Gastrocnemius medialis (tissue), 4 donors: ENCODE measurements at regions not wholly inside any gene's neighbourhood (a gene's known extent, or its start where the extent isn't known, plus 50 kb on each side); places are given as distances from the start of the nearest gene placed in this dataset.

Experiments used
- POLR2A ChIP-seq, 2 donors: fragments of 450-650 bp; IDR thresholded peaks; one replicate each; pipeline ENCODE4 v1.6.1; 2017; ENCODE audit warnings: antibody characterized with exemption in 2 of 2, mild to moderate bottlenecking in 2 of 2, moderate library complexity in 2 of 2
- TF ChIP-seq, protein P1 (sequence below), 5 experiments: fragments of 450-650 bp in 3 of 5; fragments of 200-600 bp in 2 of 5; sonication (generic) in 2 of 5; IDR thresholded peaks in 4 of 5; conservative IDR thresholded peaks in 1 of 5; 1 replicate in 4 of 5; 2 replicates in 1 of 5; pipeline ENCODE4 v1.5.1; 2016 to 2019; ENCODE audit warnings: antibody characterized with exemption in 5 of 5, mild to moderate bottlenecking in 3 of 5, moderate library complexity in 3 of 5

GRCh38 chr5:90000351-90000750 lies 409.2 kb downstream of the CETN3 start:
- TF ChIP-seq, protein P1, sequence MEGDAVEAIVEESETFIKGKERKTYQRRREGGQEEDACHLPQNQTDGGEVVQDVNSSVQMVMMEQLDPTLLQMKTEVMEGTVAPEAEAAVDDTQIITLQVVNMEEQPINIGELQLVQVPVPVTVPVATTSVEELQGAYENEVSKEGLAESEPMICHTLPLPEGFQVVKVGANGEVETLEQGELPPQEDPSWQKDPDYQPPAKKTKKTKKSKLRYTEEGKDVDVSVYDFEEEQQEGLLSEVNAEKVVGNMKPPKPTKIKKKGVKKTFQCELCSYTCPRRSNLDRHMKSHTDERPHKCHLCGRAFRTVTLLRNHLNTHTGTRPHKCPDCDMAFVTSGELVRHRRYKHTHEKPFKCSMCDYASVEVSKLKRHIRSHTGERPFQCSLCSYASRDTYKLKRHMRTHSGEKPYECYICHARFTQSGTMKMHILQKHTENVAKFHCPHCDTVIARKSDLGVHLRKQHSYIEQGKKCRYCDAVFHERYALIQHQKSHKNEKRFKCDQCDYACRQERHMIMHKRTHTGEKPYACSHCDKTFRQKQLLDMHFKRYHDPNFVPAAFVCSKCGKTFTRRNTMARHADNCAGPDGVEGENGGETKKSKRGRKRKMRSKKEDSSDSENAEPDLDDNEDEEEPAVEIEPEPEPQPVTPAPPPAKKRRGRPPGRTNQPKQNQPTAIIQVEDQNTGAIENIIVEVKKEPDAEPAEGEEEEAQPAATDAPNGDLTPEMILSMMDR (IDR thresholded peaks at IDR 0.05 in 4 of 5, conservative IDR thresholded peaks at IDR 0.05 in 1 of 5): no peak
- no peak for TF ChIP-seq POLR2A (IDR thresholded peaks at IDR 0.05)
